Nephron progenitor cell (in vitro differentiated cells): ENCODE measurements at regions not wholly inside any gene's neighbourhood (a gene's known extent, or its start where the extent isn't known, plus 50 kb on each side); places are given as distances from the start of the nearest gene placed in this dataset.

Experiments
- DNase-seq: peaks from one replicate; pipeline ENCODE4 v3.0.0; 2021
- H3K27ac Mint-ChIP-seq: 2 replicates; pipeline ENCODE4 v1.8.0; 2021; ENCODE audit warnings: mild to moderate bottlenecking, moderate library complexity, mixed read lengths
- H3K27me3 Mint-ChIP-seq: 2 replicates; pipeline ENCODE4 v1.8.0; 2021; ENCODE audit warnings: mild to moderate bottlenecking, low read depth, mixed read lengths; ENCODE audit not compliant: poor library complexity
- H3K36me3 Mint-ChIP-seq: 2 replicates; pipeline ENCODE4 v1.8.0; 2021; ENCODE audit warnings: low read depth, mixed read lengths
- H3K4me1 Mint-ChIP-seq: 2 replicates; pipeline ENCODE4 v1.8.0; 2021; ENCODE audit warnings: mixed read lengths
- H3K4me3 Mint-ChIP-seq: 2 replicates; pipeline ENCODE4 v1.8.0; 2021; ENCODE audit warnings: mild to moderate bottlenecking, moderate library complexity, mixed read lengths
- H3K9me3 Mint-ChIP-seq: 2 replicates; pipeline ENCODE4 v1.8.0; 2021; ENCODE audit warnings: mild to moderate bottlenecking, moderate library complexity, mixed read lengths
- CTCF ChIP-seq: fragments of 200-600 bp; sonication (generic); IDR thresholded peaks from 2 replicates; pipeline ENCODE4 v1.5.0; 2021; ENCODE audit warnings: antibody characterized with exemption

GRCh38 chr9:80883426-80883825 is 805.9 kb downstream of the TLE1 start:
- Mint-ChIP-seq H3K9me3 (peaks cover 5% of the 10 kb centered on the region), H3K4me1 (peaks cover 30% of the 10 kb centered on the region), H3K27me3 (peaks cover 5% of the 10 kb centered on the region), H3K4me3 (no peak overlapping the region), H3K27ac (no peak overlapping the region), H3K36me3 (peaks cover 4% of the 10 kb centered on the region)
- TF ChIP-seq CTCF, result no peak
- no peak for DNase-seq

- no peak for TF ChIP-seq CTCF
- Mint-ChIP-seq H3K4me3 (no peak overlapping the region), H3K4me1 (peaks cover 30% of the 10 kb centered on the region), H3K36me3 (peaks cover 4% of the 10 kb centered on the region), H3K27ac (peak overlapping the region; percentile 69), H3K9me3 (peaks cover 5% of the 10 kb centered on the region), H3K27me3 (peaks cover 5% of the 10 kb centered on the region)
- peak; percentile 5 for DNase-seq
Measured at GRCh38 chr9:80881940-80882339, 807.4 kb downstream of the TLE1 start.

GRCh38 chr9:80881320-80881719 is 808.0 kb downstream of the TLE1 start:
- no peak for TF ChIP-seq CTCF
- no peak overlapping the region for H3K4me3 Mint-ChIP-seq
- no peak for DNase-seq

GRCh38 chr9:80878556-80878955 is 810.8 kb downstream of the TLE1 start:
- no peak for TF ChIP-seq CTCF
- H3K36me3 Mint-ChIP-seq, result no peaks in the 10 kb centered on the region
- no peak overlapping the region for H3K4me3 Mint-ChIP-seq

More at GRCh38 chr9:80881320-80881719, 808.0 kb downstream of the TLE1 start:
- peaks cover 5% of the 10 kb centered on the region for H3K9me3 Mint-ChIP-seq
- peaks cover 4% of the 10 kb centered on the region for H3K36me3 Mint-ChIP-seq
- H3K4me1 Mint-ChIP-seq, result peaks cover 30% of the 10 kb centered on the region
- H3K27me3 Mint-ChIP-seq, result peaks cover 3% of the 10 kb centered on the region
- H3K27ac Mint-ChIP-seq, result no peak overlapping the region

GRCh38 chr9:80875947-80876346 is 813.4 kb downstream of the TLE1 start:
- H3K9me3 Mint-ChIP-seq, result no peaks in the 10 kb centered on the region
- H3K27me3 Mint-ChIP-seq, result peaks cover 3% of the 10 kb centered on the region
- peaks cover under 1% of the 10 kb centered on the region for H3K4me1 Mint-ChIP-seq
- no peak for TF ChIP-seq CTCF
- H3K4me3 Mint-ChIP-seq, result no peak overlapping the region
- no peak for DNase-seq
- H3K27ac Mint-ChIP-seq, result no peak overlapping the region
- H3K36me3 Mint-ChIP-seq, result no peaks in the 10 kb centered on the region

More at GRCh38 chr9:80878556-80878955, 810.8 kb downstream of the TLE1 start:
- Mint-ChIP-seq H3K27ac (no peak overlapping the region), H3K4me1 (peaks cover 22% of the 10 kb centered on the region), H3K27me3 (peaks cover 3% of the 10 kb centered on the region), H3K9me3 (no peaks in the 10 kb centered on the region)
- DNase-seq, result no peak

GRCh38 chr9:80874276-80874675 is 815.1 kb downstream of the TLE1 start:
- no peaks in the 10 kb centered on the region for H3K27me3 Mint-ChIP-seq
- no peak overlapping the region for H3K27ac Mint-ChIP-seq
- H3K36me3 Mint-ChIP-seq, result no peaks in the 10 kb centered on the region
- no peaks in the 10 kb centered on the region for H3K4me1 Mint-ChIP-seq
- H3K9me3 Mint-ChIP-seq, result no peaks in the 10 kb centered on the region
- DNase-seq, result no peak
- no peak for TF ChIP-seq CTCF
- no peak overlapping the region for H3K4me3 Mint-ChIP-seq
